ENCODE measurements at regions not wholly inside any gene's neighbourhood (a gene's known extent, or its start where the extent isn't known, plus 50 kb on each side); places are given as distances from the start of the nearest gene placed in this dataset.
"Not testable (repeated sequence)": the region's sequence is repeated elsewhere in the genome, so short reads cannot be mapped to it uniquely, and the experiment has no call there.

DNA sequence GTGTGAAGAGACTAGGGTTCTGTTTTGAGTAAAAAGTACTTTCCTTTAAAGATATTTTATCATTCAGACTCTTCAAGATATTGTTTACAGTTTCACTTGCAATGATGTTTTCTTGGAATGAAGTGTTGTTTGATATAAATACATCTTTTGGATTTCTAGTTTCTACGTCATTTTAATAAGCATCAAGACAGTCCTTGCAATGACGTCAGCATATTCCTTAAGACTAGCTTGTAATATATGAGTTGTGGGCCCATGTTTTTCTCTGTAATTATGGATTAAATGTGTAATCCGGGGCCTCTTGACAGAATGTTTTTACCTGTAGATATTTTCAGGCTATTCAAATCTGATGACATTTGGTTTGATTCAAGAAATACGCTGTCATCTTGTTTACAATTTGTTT, 66.1 kb downstream of the RBMX2 start:
- in situ Hi-C loops (cut with MboI; ENCODE audit: low sequenced_read_pairs, unreplicated experiment) = no loop called here
- DNase-seq (ENCODE audit: low spot score) = no peak
- TF ChIP-seq CTCF (IDR thresholded peaks at IDR 0.05; ENCODE audit: borderline replicate concordance, control extremely low read depth, extremely low read depth, insufficient read depth, missing control alignments) = no peak

DNA sequence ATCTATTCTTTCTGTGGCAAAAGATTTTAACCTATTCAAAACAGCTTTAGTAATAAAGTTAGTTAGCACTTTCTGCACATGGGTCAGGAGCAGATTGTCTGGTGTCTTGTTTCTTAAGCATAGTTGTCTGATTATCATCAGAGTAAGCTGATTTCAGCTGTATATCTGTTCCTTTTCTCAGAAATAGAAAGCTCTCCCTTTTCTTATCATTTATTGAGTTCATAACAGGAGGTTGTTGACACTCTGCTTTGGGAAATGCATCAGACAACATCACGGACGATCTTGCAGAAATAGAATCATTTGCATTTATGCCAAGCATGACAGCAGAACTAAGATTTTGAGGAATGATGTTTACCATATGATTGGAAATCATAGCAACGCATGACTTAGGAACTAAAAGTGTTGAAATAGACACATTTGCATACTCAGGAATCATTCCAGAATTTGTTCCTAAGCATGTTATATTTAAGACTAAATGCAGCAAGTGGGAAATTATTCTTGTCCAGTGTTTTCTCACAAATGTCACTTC, 66.7 kb downstream of the RBMX2 start:
- in situ Hi-C loops (cut with MboI; ENCODE audit: low sequenced_read_pairs, unreplicated experiment) = no loop called here
- TF ChIP-seq CTCF (IDR thresholded peaks at IDR 0.05; ENCODE audit: borderline replicate concordance, control extremely low read depth, extremely low read depth, insufficient read depth, missing control alignments) = no peak
- no peak for DNase-seq (ENCODE audit: low spot score)

DNA sequence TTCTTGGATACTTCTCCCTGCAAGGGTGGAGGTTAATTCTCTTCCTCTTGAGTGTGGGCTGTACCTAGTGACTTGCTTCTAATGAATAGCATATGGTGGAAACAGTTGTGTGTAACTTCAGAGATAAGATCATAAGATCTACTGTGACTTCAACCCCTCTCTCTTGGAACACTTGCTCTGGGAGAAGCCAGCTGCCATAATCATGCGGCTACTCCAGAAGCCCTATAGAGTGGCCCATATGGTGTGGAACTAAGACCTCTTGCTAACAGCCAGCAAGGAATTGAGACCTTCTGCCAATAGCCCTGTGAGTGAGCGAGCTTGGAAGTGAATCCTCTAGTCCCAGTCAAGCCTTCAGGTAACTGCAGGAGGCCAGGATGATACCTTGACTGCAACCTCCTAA, 81.1 kb downstream of the RBMX2 start:
- no peak for DNase-seq (ENCODE audit: low spot score)
- no peak for TF ChIP-seq CTCF (IDR thresholded peaks at IDR 0.05; ENCODE audit: borderline replicate concordance, control extremely low read depth, extremely low read depth, insufficient read depth, missing control alignments)
- in situ Hi-C loops (cut with MboI; ENCODE audit: low sequenced_read_pairs, unreplicated experiment) = no loop called here

DNA sequence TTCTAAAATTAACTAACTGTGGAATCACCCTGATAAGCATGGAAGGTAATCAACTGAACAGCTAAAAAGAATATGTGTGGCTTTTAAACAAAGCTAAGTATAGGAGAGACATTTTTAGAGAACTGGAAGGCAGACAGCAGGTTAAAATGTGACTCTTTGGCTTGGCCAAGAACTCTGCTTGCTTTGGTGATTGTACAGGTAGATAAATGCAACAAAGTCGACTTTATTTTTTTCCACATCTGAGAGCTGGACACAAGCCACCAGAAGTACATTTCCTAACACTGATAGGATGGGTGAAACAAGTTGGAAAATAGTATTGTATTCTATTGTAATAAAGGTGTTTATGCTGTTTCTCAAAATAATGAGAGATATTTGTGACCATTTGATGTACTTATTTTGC, 84.1 kb downstream of the RBMX2 start:
- TF ChIP-seq CTCF (IDR thresholded peaks at IDR 0.05; ENCODE audit: borderline replicate concordance, control extremely low read depth, extremely low read depth, insufficient read depth, missing control alignments) = no peak
- DNase-seq (ENCODE audit: low spot score) = no peak
- in situ Hi-C loops (cut with MboI; ENCODE audit: low sequenced_read_pairs, unreplicated experiment) = no loop called here

GRCh38 chrX:130495502-130495901, 93.7 kb downstream of the RBMX2 start:
- in situ Hi-C loops (cut with MboI; ENCODE audit: low sequenced_read_pairs, unreplicated experiment) = not testable (repeated sequence)

GRCh38 chrX:130497531-130497930, 95.7 kb downstream of the RBMX2 start:
- TF ChIP-seq CTCF (IDR thresholded peaks at IDR 0.05; ENCODE audit: borderline replicate concordance, control extremely low read depth, extremely low read depth, insufficient read depth, missing control alignments) = no peak
- DNase-seq (ENCODE audit: low spot score) = no peak
- in situ Hi-C loops (cut with MboI; ENCODE audit: low sequenced_read_pairs, unreplicated experiment) = no loop called here

More at GRCh38 chrX:130495502-130495901, 93.7 kb downstream of the RBMX2 start:
- not testable (repeated sequence) for DNase-seq (ENCODE audit: low spot score)

DNA sequence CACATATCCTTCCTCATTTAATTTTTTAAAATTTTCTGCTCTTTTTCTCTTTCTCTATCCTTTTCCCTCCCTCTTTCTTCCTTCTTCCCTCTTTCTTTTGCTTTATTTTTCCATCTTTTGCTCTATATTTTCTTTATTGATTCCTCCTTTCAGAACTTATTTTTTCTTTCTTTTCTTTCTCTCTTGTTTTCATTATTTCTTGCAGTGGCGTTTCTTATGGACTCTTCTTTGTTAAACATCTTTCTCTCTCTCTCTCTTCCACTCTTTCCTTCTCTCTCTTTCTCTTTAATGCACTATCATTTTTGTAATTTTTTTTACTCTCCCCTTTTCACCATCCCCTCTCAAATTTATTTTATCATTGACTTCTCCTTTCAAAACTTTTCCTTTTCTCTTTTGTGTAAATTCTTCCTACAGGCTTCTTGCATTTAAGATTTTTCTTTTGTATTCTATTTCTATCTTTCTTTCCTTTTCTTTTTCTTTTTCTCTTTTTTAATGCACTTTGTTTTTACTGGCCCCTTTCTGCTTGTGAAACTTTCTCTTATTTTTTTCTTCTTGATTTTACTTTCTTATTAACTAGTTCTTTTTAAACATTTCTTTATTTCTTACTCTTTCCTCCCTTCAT, 97.0 kb downstream of the RBMX2 start:
- no peak for TF ChIP-seq CTCF (IDR thresholded peaks at IDR 0.05; ENCODE audit: borderline replicate concordance, control extremely low read depth, extremely low read depth, insufficient read depth, missing control alignments)
- in situ Hi-C loops (cut with MboI; ENCODE audit: low sequenced_read_pairs, unreplicated experiment) = no loop called here
- no peak for DNase-seq (ENCODE audit: low spot score)
